T-cell (primary cell): ENCODE measurements at regions not wholly inside any gene's neighbourhood (a gene's known extent, or its start where the extent isn't known, plus 50 kb on each side); places are given as distances from the start of the nearest gene placed in this dataset.

Source experiments
- ATAC-seq, 4 experiments: fragments of 200-7000 bp in 3 of 4; fragments of 150-1000 bp in 1 of 4; cut with Tn5 transposase; replicated peaks in 1 of 4; 1 replicate in 3 of 4; 2 replicates in 1 of 4; pipeline ENCODE4 v1.10.0; 2021; ENCODE audit warnings: moderate library complexity in 3 of 4, mild to moderate bottlenecking in 2 of 4, moderate number of reproducible peaks in 1 of 4
- CTCF ChIA-PET, 2 donors: fragments of 300-600 bp; sonication (Branson Sonifier 250); formaldehyde crosslinking; loops; one replicate each; lab custom pipeline; 2022; ENCODE audit warnings: antibody characterized with exemption in 2 of 2; lab: Charles Lee
- POLR2A ChIA-PET, 2 donors: fragments of 300-600 bp; sonication (Branson Sonifier 250); formaldehyde crosslinking; loops; one replicate each; lab custom pipeline; 2022; ENCODE audit warnings: antibody characterized with exemption in 2 of 2; lab: Charles Lee
- DNase-seq, 35 experiments: peaks; one replicate each; pipeline versions ENCODE4 v3.0.0 to v3.0.0-alpha.2; 2013 to 2023
- H3K27ac ChIP-seq: one replicate; pipeline ENCODE4 v1.5.1; 2013; ENCODE audit warnings: low read length
- H3K27me3 ChIP-seq, 2 experiments: replicated peaks in 1 of 2; 1 replicate in 1 of 2; 2 replicates in 1 of 2; pipeline versions ENCODE4 v1.6.1 to v1.7.0; 2013; ENCODE audit warnings: low read length in 1 of 2, mixed read lengths in 1 of 2; ENCODE audit not compliant: control insufficient read depth in 2 of 2, insufficient read depth in 2 of 2; ENCODE audit errors: extremely low read depth in 1 of 2
- H3K36me3 ChIP-seq, 2 donors: 1 replicate in 1 of 2; 2 replicates in 1 of 2; pipeline versions ENCODE4 v1.6.1 to v1.7.0; 2013; ENCODE audit warnings: low read length in 1 of 2; ENCODE audit not compliant: control insufficient read depth in 2 of 2, insufficient read depth in 1 of 2; ENCODE audit errors: extremely low read depth in 1 of 2
- H3K4me1 ChIP-seq, 2 experiments: 1 replicate in 1 of 2; 2 replicates in 1 of 2; pipeline versions ENCODE4 v1.6.1 to v1.7.0; 2013; ENCODE audit warnings: low read length in 2 of 2, mixed read lengths in 1 of 2; ENCODE audit not compliant: insufficient read depth in 2 of 2, control insufficient read depth in 1 of 2; ENCODE audit errors: extremely low read depth in 1 of 2
- H3K4me3 ChIP-seq, 2 donors: 1 replicate in 1 of 2; 2 replicates in 1 of 2; pipeline versions ENCODE4 v1.5.1 to v1.7.0; 2013; ENCODE audit warnings: mild to moderate bottlenecking in 2 of 2, low read length in 1 of 2, moderate library complexity in 1 of 2; ENCODE audit not compliant: control insufficient read depth in 1 of 2; ENCODE audit errors: extremely low read depth in 1 of 2
- H3K9me3 ChIP-seq: 2 replicates; pipeline ENCODE4 v1.7.0; 2013
- H3K27ac Mint-ChIP-seq, 2 donors: one replicate each; pipeline ENCODE4 v1.8.0; 2020 to 2021; ENCODE audit warnings: mild to moderate bottlenecking in 2 of 2, mixed read lengths in 2 of 2
- H3K27me3 Mint-ChIP-seq, 2 donors: one replicate each; pipeline ENCODE4 v1.8.0; 2021 to 2022; ENCODE audit warnings: mixed read lengths in 2 of 2
- H3K36me3 Mint-ChIP-seq: one replicate; pipeline ENCODE4 v1.8.0; 2021; ENCODE audit warnings: mixed read lengths
- H3K4me1 Mint-ChIP-seq, 3 donors: one replicate each; pipeline ENCODE4 v1.8.0; 2020 to 2022; ENCODE audit warnings: mixed read lengths in 3 of 3, mild to moderate bottlenecking in 1 of 3
- H3K4me3 Mint-ChIP-seq, 3 donors: one replicate each; pipeline ENCODE4 v1.8.0; 2020 to 2022; ENCODE audit warnings: mild to moderate bottlenecking in 3 of 3, mixed read lengths in 3 of 3, moderate library complexity in 3 of 3
- H3K9me3 Mint-ChIP-seq, 3 donors: one replicate each; pipeline ENCODE4 v1.8.0; 2020 to 2022; ENCODE audit warnings: mixed read lengths in 3 of 3
- WGBS: methylation state at CpG from one replicate; pipeline ENCODE4 v1.1.5; 2013; ENCODE audit warnings: missing lambda C conversion rate; ENCODE audit not compliant: insufficient coverage; 5-methylcytosine and 5-hydroxymethylcytosine counted together

DNA sequence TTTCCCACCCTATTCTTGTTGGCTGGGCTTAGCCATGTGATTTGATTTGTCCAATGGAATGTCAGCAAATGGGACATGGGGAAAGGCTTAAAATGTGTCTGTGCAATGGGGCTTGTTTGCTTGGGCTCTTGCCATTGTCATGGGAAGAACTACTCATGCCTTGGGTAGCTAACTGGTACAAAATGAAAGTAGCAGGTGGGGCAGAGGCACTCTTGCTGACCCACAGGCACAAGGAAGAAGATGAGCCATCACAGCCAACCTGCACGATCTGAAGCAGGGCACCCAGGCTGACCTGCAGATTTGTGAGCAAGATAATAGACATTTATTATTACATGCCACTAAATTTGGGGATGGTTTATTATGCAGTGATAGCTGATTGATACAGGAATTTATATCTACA, 305.9 kb upstream of the CAMK1G start:
- peaks cover 14 to 15% of the 10 kb centered on the region in 2 donors for H3K27me3 Mint-ChIP-seq
- ATAC-seq: no peak
- WGBS: no CpG with 5 or more reads among the region's 1 CpG
- H3K36me3 ChIP-seq: no peaks in the 10 kb centered on the region
- no peak for DNase-seq
- H3K4me3 Mint-ChIP-seq: no peak overlapping the region
- peaks cover 0 to 4% (median 0%) of the 10 kb centered on the region in 3 donors for H3K9me3 Mint-ChIP-seq
- H3K27me3 ChIP-seq: peaks cover 0 to 3% of the 10 kb centered on the region in 2 experiments
- no peak overlapping the region for H3K4me3 ChIP-seq
- H3K4me1 ChIP-seq: no peaks in the 10 kb centered on the region
- H3K27ac Mint-ChIP-seq: no peak overlapping the region
- no peaks in the 10 kb centered on the region for H3K4me1 Mint-ChIP-seq
- no peaks in the 10 kb centered on the region for H3K9me3 ChIP-seq
- POLR2A ChIA-PET: no interaction called here
- no peaks in the 10 kb centered on the region for H3K36me3 Mint-ChIP-seq
- CTCF ChIA-PET: no interaction called here
- no peak overlapping the region for H3K27ac ChIP-seq

GRCh38 chr1:209291715-209292114, 291.8 kb upstream of the CAMK1G start:
- CTCF ChIA-PET: no interaction called here
- H3K36me3 ChIP-seq: no peaks in the 10 kb centered on the region
- H3K4me3 ChIP-seq: no peak overlapping the region
- no peaks in the 10 kb centered on the region for H3K9me3 ChIP-seq
- Mint-ChIP-seq H3K4me3 (no peak overlapping the region), H3K27me3 (peaks cover 6 to 26% of the 10 kb centered on the region in 2 donors), H3K36me3 (no peaks in the 10 kb centered on the region), H3K27ac (no peak overlapping the region), H3K4me1 (no peaks in the 10 kb centered on the region), H3K9me3 (no peaks in the 10 kb centered on the region)
- H3K27me3 ChIP-seq: no peaks in the 10 kb centered on the region
- DNase-seq (no peak), ATAC-seq (no peak)
- no CpG with 5 or more reads among the region's 1 CpG for WGBS
- H3K4me1 ChIP-seq: no peaks in the 10 kb centered on the region
- no peak overlapping the region for H3K27ac ChIP-seq
- POLR2A ChIA-PET: no interaction called here

- no peak for DNase-seq
- no CpG with 5 or more reads among the region's 7 CpGs for WGBS
- Histone ChIP-seq H3K4me1 (no peaks in the 10 kb centered on the region), H3K36me3 (no peaks in the 10 kb centered on the region), H3K9me3 (no peaks in the 10 kb centered on the region), H3K27me3 (peaks cover 0 to 2% of the 10 kb centered on the region in 2 experiments), H3K27ac (no peak overlapping the region), H3K4me3 (no peak overlapping the region)
- H3K36me3 Mint-ChIP-seq: no peaks in the 10 kb centered on the region
- H3K27ac Mint-ChIP-seq: no peak overlapping the region
- POLR2A ChIA-PET: no interaction called here
- H3K27me3 Mint-ChIP-seq: peaks cover 10 to 31% of the 10 kb centered on the region in 2 donors
- no peaks in the 10 kb centered on the region for H3K4me1 Mint-ChIP-seq
- ATAC-seq: no peak
- peaks cover 0 to 2% (median 0%) of the 10 kb centered on the region in 3 donors for H3K9me3 Mint-ChIP-seq
- H3K4me3 Mint-ChIP-seq: no peak overlapping the region
- CTCF ChIA-PET: no interaction called here
These were observed 280.5 kb upstream of the CAMK1G start for GRCh38 chr1:209302779-209303568.

DNA sequence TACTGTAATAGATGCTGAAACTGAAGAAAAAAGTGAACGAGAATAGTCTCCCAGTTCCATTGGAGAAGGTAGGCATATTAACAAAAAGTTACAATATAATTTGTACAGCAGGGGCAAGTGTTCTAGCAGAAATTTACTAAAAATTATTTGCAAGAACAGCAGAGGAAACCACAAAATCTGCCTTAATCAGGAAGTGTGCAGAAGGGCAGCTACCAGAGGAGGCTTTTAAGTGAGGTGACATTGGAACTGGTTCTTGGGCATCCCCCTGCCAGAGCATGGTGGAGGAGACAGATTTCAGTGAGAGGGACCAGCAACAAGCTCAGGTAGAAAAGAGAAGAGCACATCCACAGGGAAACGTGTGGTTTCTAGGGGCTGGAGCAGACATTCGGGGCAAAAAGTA, 279.3 kb upstream of the CAMK1G start:
- no peak overlapping the region for H3K27ac Mint-ChIP-seq
- no peaks in the 10 kb centered on the region for H3K9me3 ChIP-seq
- H3K27me3 Mint-ChIP-seq: peaks cover 12 to 34% of the 10 kb centered on the region in 2 donors
- no peaks in the 10 kb centered on the region for H3K4me1 ChIP-seq
- no peak overlapping the region for H3K4me3 Mint-ChIP-seq
- ChIA-PET CTCF (interaction anchor here in 1 of 2 donors (1.2 kb wide), 1 partner anchor 55 kb away, joined by 3 read pairs; no protein-coding TSS in a partner anchor), POLR2A (no interaction called here)
- no peaks in the 10 kb centered on the region for H3K36me3 ChIP-seq
- no peaks in the 10 kb centered on the region for H3K36me3 Mint-ChIP-seq
- 35% methylated on average over 2 of the region's 3 CpGs for WGBS
- no peak overlapping the region for H3K4me3 ChIP-seq
- DNase-seq: no peak
- no peak for ATAC-seq
- no peaks in the 10 kb centered on the region for H3K4me1 Mint-ChIP-seq
- H3K27ac ChIP-seq: no peak overlapping the region
- peaks cover 0 to 9% (median 0%) of the 10 kb centered on the region in 3 donors for H3K9me3 Mint-ChIP-seq
- peaks cover 0 to 2% of the 10 kb centered on the region in 2 experiments for H3K27me3 ChIP-seq

GRCh38 chr1:209305221-209305954, 278.1 kb upstream of the CAMK1G start:
- H3K27me3 Mint-ChIP-seq: peaks cover 12 to 35% of the 10 kb centered on the region in 2 donors

GRCh38 chr1:209307846-209308245, 275.7 kb upstream of the CAMK1G start:
- Mint-ChIP-seq H3K4me1 (no peaks in the 10 kb centered on the region), H3K27ac (no peak overlapping the region), H3K4me3 (no peak overlapping the region), H3K9me3 (peaks cover 0 to 11% (median 2%) of the 10 kb centered on the region in 3 donors), H3K36me3 (no peaks in the 10 kb centered on the region), H3K27me3 (peaks cover 13 to 30% of the 10 kb centered on the region in 2 donors)
- no peak for ATAC-seq
- H3K4me1 ChIP-seq: no peaks in the 10 kb centered on the region
- no peaks in the 10 kb centered on the region for H3K27me3 ChIP-seq
- DNase-seq: no peak
- H3K4me3 ChIP-seq: no peak overlapping the region
- H3K36me3 ChIP-seq: no peaks in the 10 kb centered on the region
- CTCF ChIA-PET: interaction anchor here in 1 of 2 donors (0.5 kb wide), 1 partner anchor 62 kb away, joined by 3 read pairs; no protein-coding TSS in a partner anchor
- POLR2A ChIA-PET: no interaction called here
- 60% methylated on average over 2 of the region's 2 CpGs for WGBS
- H3K27ac ChIP-seq: no peak overlapping the region
- H3K9me3 ChIP-seq: no peaks in the 10 kb centered on the region

More at GRCh38 chr1:209305221-209305954, 278.1 kb upstream of the CAMK1G start:
- DNase-seq: no peak
- H3K9me3 Mint-ChIP-seq: peaks cover 0 to 11% (median 0%) of the 10 kb centered on the region in 3 donors
- no peaks in the 10 kb centered on the region for H3K9me3 ChIP-seq
- no peaks in the 10 kb centered on the region for H3K4me1 ChIP-seq
- no peak overlapping the region for H3K27ac Mint-ChIP-seq
- ChIA-PET POLR2A (no interaction called here), CTCF (interaction anchor here in 1 of 2 donors (1.2 kb wide), 1 partner anchor 56 kb away, joined by 3 read pairs; no protein-coding TSS in a partner anchor)
- no peak overlapping the region for H3K4me3 ChIP-seq
- H3K4me1 Mint-ChIP-seq: no peaks in the 10 kb centered on the region
- 91% methylated on average over 3 of the region's 4 CpGs for WGBS
- ATAC-seq: no peak
- H3K27ac ChIP-seq: no peak overlapping the region
- peaks cover 0 to 2% of the 10 kb centered on the region in 2 experiments for H3K27me3 ChIP-seq
- no peaks in the 10 kb centered on the region for H3K36me3 Mint-ChIP-seq
- no peaks in the 10 kb centered on the region for H3K36me3 ChIP-seq
- no peak overlapping the region for H3K4me3 Mint-ChIP-seq
